ENCODE measurements at regions not wholly inside any gene's neighbourhood (a gene's known extent, or its start where the extent isn't known, plus 50 kb on each side); places are given as distances from the start of the nearest gene placed in this dataset.
A peak's percentile ranks its signal among the peaks of the same experiment; 100 is the strongest.

DNA sequence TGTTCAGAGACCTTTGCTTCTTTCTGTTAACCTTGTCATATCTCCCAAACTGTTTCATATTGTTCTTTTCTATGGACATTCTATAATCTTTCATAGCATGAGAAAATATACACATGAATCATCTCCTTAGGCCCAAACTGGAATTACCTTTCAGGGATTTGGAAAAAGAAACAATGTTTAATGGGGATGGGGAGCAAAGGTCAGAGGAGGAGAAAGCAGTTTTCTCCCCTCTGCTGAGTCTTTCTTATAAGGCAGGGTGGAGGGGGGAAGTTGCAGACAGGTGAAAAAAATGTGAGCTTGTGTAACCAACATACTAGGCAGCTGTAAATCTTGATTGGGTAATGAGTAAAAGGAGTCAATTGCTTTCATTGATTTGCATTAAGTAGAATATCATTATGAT lies 164.1 kb downstream of the BRINP2 start:
- no peak for FAIRE-seq
- no TSS peak for BruUV-seq (replicated peaks)
- Histone ChIP-seq H3K4me2 (ENCODE audit: low read depth, low read length) (no peak overlapping the region), H2AFZ (ENCODE audit: low read length) (no peak overlapping the region), H3K36me3 (replicated peaks in 1 of 2; ENCODE audit: control insufficient read depth in 1 of 2, insufficient read depth in 2 of 2, low read length in 2 of 2) (no peaks in the 10 kb centered on the region), H3K4me3 (replicated peaks in 1 of 3; ENCODE audit: insufficient read depth in 1 of 3, low read depth in 2 of 3, low read length in 3 of 3) (no peak overlapping the region), H3K9me3 (ENCODE audit: low read length) (no peaks in the 10 kb centered on the region), H3K4me1 (ENCODE audit: insufficient read depth, low read length) (no peaks in the 10 kb centered on the region), H3K79me2 (ENCODE audit: insufficient read depth, low read length) (no peaks in the 10 kb centered on the region), H4K20me1 (ENCODE audit: insufficient read depth, low read length) (no peaks in the 10 kb centered on the region), H3K27me3 (ENCODE audit: control insufficient read depth in 1 of 2, insufficient read depth in 2 of 2, low read length in 2 of 2) (0 out of 5 replicates have a peak, but pooled peaks cover 0 to 1% of the 10 kb centered on the region in 2 experiments), H3K27ac (ENCODE audit: extremely low read length, insufficient read depth, low read length) (no peak overlapping the region), H3K9ac (ENCODE audit: insufficient read depth, low read depth, low read length) (no peak overlapping the region)
- CTCF ChIA-PET (ENCODE audit: low intra/inter-chr PET ratio, low total read pairs) = no interaction called here
- POLR2A ChIA-PET = no interaction called here
- in situ Hi-C loops (cut with HindIII; ENCODE audit: extremely low pct_ligation_motif_present, low pct_unique_long_range_greater_than_20kb) = no loop called here
- intact Hi-C loops (cut with micrococcal nuclease; ENCODE audit: unreplicated experiment) = no loop called here
- no peak for TF ChIP-seq NFE2L2 (IDR thresholded peaks at IDR 0.05; ENCODE audit: low read length)
- TF ChIP-seq MEF2D (CRISPR knock-in tag; IDR thresholded peaks at IDR 0.05) = no peak
- TF ChIP-seq CENPX (CRISPR knock-in tag; IDR thresholded peaks at IDR 0.05) = no peak
- TF ChIP-seq ATF5 (CRISPR knock-in tag; IDR thresholded peaks at IDR 0.05; ENCODE audit: low read depth) = no peak
- TF ChIP-seq ZFP82 (CRISPR knock-in tag; IDR thresholded peaks at IDR 0.05; ENCODE audit: borderline replicate concordance) = no peak
- no peak for TF ChIP-seq ATAD3A (CRISPR knock-in tag; IDR thresholded peaks at IDR 0.05)
- DNase-seq (ENCODE audit: low spot score) = no peak
- ATAC-seq = no peak

- DNase-seq (ENCODE audit: low spot score) (no peak), FAIRE-seq (no peak), ATAC-seq (peak; percentile 54; the same call in 2 of the 3 replicates)
- in situ Hi-C loops (cut with HindIII; ENCODE audit: extremely low pct_ligation_motif_present, low pct_unique_long_range_greater_than_20kb) = no loop called here
- Histone ChIP-seq H3K36me3 (replicated peaks in 1 of 2; ENCODE audit: control insufficient read depth in 1 of 2, insufficient read depth in 2 of 2, low read length in 2 of 2) (no peaks in the 10 kb centered on the region), H3K9me3 (ENCODE audit: low read length) (no peaks in the 10 kb centered on the region), H3K27me3 (ENCODE audit: control insufficient read depth in 1 of 2, insufficient read depth in 2 of 2, low read length in 2 of 2) (0 out of 5 replicates have a peak, but pooled peaks cover 0 to 1% of the 10 kb centered on the region in 2 experiments), H3K9ac (ENCODE audit: insufficient read depth, low read depth, low read length) (no peak overlapping the region), H3K4me1 (ENCODE audit: insufficient read depth, low read length) (no peaks in the 10 kb centered on the region), H4K20me1 (ENCODE audit: insufficient read depth, low read length) (no peaks in the 10 kb centered on the region), H3K4me3 (replicated peaks in 1 of 3; ENCODE audit: insufficient read depth in 1 of 3, low read depth in 2 of 3, low read length in 3 of 3) (no peak overlapping the region), H2AFZ (ENCODE audit: low read length) (no peak overlapping the region), H3K27ac (ENCODE audit: extremely low read length, insufficient read depth, low read length) (no peak overlapping the region), H3K4me2 (ENCODE audit: low read depth, low read length) (no peak overlapping the region), H3K79me2 (ENCODE audit: insufficient read depth, low read length) (no peaks in the 10 kb centered on the region)
- intact Hi-C loops (cut with micrococcal nuclease; ENCODE audit: unreplicated experiment) = no loop called here
- ChIA-PET CTCF (ENCODE audit: low intra/inter-chr PET ratio, low total read pairs) (no interaction called here), POLR2A (no interaction called here)
- WGBS (ENCODE audit: low lambda C conversion rate) = 18% methylated on average over 4 of the region's 4 CpGs
- BruUV-seq (replicated peaks) = no TSS peak
- TF ChIP-seq ZNF232 (CRISPR knock-in tag; IDR thresholded peaks at IDR 0.05; ENCODE audit: borderline replicate concordance) (no peak), KDM4B (CRISPR knock-in tag; IDR thresholded peaks at IDR 0.05) (no peak), ZSCAN29 (CRISPR knock-in tag; conservative IDR thresholded peaks at IDR 0.05) (no peak), FOXA3 (CRISPR knock-in tag; IDR thresholded peaks at IDR 0.05) (no peak), BORCS8-MEF2B (CRISPR knock-in tag; IDR thresholded peaks at IDR 0.05) (no peak), RAD51 (IDR thresholded peaks at IDR 0.05; ENCODE audit: borderline replicate concordance) (no peak), SMAD9 (CRISPR knock-in tag; IDR thresholded peaks at IDR 0.05) (no peak), ZSCAN30 (CRISPR knock-in tag; IDR thresholded peaks at IDR 0.05) (no peak), TEAD3 (CRISPR knock-in tag; optimal IDR thresholded peaks at IDR 0.05; ENCODE audit: borderline replicate concordance) (no peak), HMG20A (CRISPR knock-in tag; IDR thresholded peaks at IDR 0.05; ENCODE audit: borderline replicate concordance) (no peak)
- TF ChIP-seq, protein P1, sequence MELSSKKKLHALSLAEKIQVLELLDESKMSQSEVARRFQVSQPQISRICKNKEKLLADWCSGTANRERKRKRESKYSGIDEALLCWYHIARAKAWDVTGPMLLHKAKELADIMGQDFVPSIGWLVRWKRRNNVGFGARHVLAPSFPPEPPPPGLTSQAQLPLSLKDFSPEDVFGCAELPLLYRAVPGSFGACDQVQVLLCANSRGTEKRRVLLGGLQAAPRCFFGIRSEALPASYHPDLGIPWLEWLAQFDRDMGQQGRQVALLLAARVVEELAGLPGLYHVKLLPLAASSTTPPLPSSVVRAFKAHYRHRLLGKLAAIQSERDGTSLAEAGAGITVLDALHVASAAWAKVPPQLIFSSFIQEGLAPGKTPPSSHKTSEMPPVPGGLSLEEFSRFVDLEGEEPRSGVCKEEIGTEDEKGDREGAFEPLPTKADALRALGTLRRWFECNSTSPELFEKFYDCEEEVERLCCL (CRISPR knock-in tag; IDR thresholded peaks at IDR 0.05; ENCODE audit: borderline replicate concordance) = no peak
- TF ChIP-seq, protein P2, sequence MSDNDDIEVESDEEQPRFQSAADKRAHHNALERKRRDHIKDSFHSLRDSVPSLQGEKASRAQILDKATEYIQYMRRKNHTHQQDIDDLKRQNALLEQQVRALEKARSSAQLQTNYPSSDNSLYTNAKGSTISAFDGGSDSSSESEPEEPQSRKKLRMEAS (IDR thresholded peaks at IDR 0.05) = no peak
Measured at GRCh38 chr1:177333936-177334595, 163.3 kb downstream of the BRINP2 start.

Data from HepG2 (cell line).